ENCODE measurements at regions not wholly inside any gene's neighbourhood (a gene's known extent, or its start where the extent isn't known, plus 50 kb on each side); places are given as distances from the start of the nearest gene placed in this dataset.

DNA sequence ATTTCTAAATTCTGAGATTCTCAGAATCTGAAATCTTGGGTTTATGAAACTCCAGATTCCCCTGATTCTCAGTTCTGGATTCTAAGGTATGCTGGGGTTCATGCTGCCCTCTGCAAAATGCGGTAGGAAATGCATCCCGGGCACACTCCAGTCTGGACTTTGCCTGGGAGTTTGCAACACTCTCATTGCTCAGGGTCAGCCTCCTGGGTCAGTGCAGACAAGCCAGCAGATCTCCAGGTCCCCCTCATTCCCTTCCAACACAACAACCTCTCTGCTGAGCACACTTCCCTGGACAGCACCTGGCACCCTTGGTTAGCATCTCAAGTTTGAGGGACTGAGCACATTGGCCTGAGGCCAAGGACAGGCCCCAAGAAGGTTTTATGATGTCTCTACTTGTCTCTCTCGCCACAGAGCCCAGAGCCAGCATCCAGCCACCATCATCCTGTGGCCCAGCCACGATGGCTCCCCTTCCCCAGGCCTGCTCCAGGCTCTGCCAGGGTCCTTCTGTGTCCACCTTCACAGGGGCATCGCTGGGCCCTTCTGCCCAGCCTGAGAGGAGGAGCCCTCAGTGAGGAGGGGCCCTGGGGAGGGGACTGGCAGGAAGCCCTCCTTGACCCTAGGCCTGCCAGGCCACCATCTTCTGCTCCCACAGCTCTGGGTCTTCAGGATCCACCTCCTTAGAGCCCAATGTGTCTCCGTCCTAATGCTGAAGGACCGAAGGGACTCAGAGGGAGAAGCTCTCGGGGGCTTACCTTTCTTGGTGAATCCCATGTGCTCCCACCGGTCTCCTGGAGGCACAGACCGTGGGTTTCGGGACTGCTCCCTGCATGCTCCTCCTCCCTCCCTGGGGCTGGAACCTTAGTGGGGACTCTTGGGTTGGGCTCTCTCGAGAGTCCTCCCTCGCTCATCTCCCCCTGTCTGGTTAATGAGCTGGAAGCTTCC, 550.7 kb downstream of the PTPRU start:
- DNase-seq (ENCODE audit: low read depth, low spot score) (no peak), ATAC-seq (no peak)
- Histone ChIP-seq H3K4me1 (ENCODE audit: control insufficient read depth in 1 of 2, insufficient read depth in 2 of 2, low read length in 2 of 2) (peaks cover 0 to 11% of the 10 kb centered on the region in 2 experiments; a peak in 2 of 4 replicates), H3K4me2 (ENCODE audit: low read length) (no peak overlapping the region), H3K4me3 (replicated peaks in 1 of 2; ENCODE audit: low read depth in 1 of 2, low read length in 2 of 2) (no peak overlapping the region), H3K27ac (ENCODE audit: low read depth, low read length) (no peak overlapping the region), H3K36me3 (ENCODE audit: control insufficient read depth in 1 of 2, insufficient read depth in 2 of 2, low read length in 2 of 2) (no peaks in the 10 kb centered on the region), H3K9ac (ENCODE audit: low read length) (no peak overlapping the region), H3K79me2 (ENCODE audit: insufficient read depth, low read length) (no peaks in the 10 kb centered on the region), H3K9me2 (ENCODE audit: insufficient read depth) (no peaks in the 10 kb centered on the region), H2AFZ (ENCODE audit: low read depth, low read length, poor library complexity, severe bottlenecking) (no peak overlapping the region), H4K20me1 (ENCODE audit: insufficient read depth) (no peaks in the 10 kb centered on the region), H3K27me3 (ENCODE audit: insufficient read depth, low read length) (0 out of 2 replicates have a peak, but pooled peaks cover 3% of the 10 kb centered on the region), H3K9me3 (ENCODE audit: control insufficient read depth in 1 of 2, insufficient read depth in 1 of 2, low read depth in 1 of 2, low read length in 2 of 2) (no peaks in the 10 kb centered on the region)
- intact Hi-C loops (cut with micrococcal nuclease) = no loop called here
- ChIA-PET RAD21 (ENCODE audit: low non-redundant PET in 1 of 2, low total read pairs in 2 of 2, uncharacterized antibody in 2 of 2, unreplicated experiment in 2 of 2) (no interaction called here), POLR2A (no interaction called here), CTCF (no interaction called here)
- no TSS peak for BruUV-seq (replicated peaks)
- TF ChIP-seq YY1 (IDR thresholded peaks at IDR 0.05; ENCODE audit: extremely low read depth, insufficient replicate concordance, low read depth, low read length) = no peak
- TF ChIP-seq TCF7L2 (IDR thresholded peaks at IDR 0.05; ENCODE audit: borderline replicate concordance, extremely low read depth, insufficient read depth, insufficient read length) = no peak
- no peak for TF ChIP-seq CBX3 (IDR thresholded peaks at IDR 0.05; ENCODE audit: low read depth)
- no peak for TF ChIP-seq EZH2phosphoT487 (IDR thresholded peaks at IDR 0.05; ENCODE audit: borderline replicate concordance)
- TF ChIP-seq, protein P1, sequence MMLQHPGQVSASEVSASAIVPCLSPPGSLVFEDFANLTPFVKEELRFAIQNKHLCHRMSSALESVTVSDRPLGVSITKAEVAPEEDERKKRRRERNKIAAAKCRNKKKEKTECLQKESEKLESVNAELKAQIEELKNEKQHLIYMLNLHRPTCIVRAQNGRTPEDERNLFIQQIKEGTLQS (IDR thresholded peaks at IDR 0.05) = no peak
- TF ChIP-seq FOSL1 (IDR thresholded peaks at IDR 0.05; ENCODE audit: low read depth) = no peak
- TF ChIP-seq SIN3A (IDR thresholded peaks at IDR 0.05; ENCODE audit: low read depth) = no peak
- no peak for TF ChIP-seq POLR2AphosphoS5 (IDR thresholded peaks at IDR 0.05; ENCODE audit: low read depth, low read length)
- no peak for TF ChIP-seq JUND (IDR thresholded peaks at IDR 0.05)
- TF ChIP-seq EZH2 (IDR thresholded peaks at IDR 0.05) = no peak

Measured in HCT116 (cell line).